Gastroesophageal sphincter (tissue), 4 donors: ENCODE measurements at regions not wholly inside any gene's neighbourhood (a gene's known extent, or its start where the extent isn't known, plus 50 kb on each side); places are given as distances from the start of the nearest gene placed in this dataset.
"Not testable (repeated sequence)": the region's sequence is repeated elsewhere in the genome, so short reads cannot be mapped to it uniquely, and the experiment has no call there.

Experiments used
- ATAC-seq: fragments of 150-250 bp; one replicate; pipeline ENCODE4 v1.9.1; 2016; ENCODE audit warnings: mild to moderate bottlenecking, moderate library complexity
- H3K27ac ChIP-seq, 4 donors: fragments of 200-600 bp; sonication (generic) in 3 of 4; 1 replicate in 3 of 4; 2 replicates in 1 of 4; pipeline ENCODE4 v1.5.1; 2016 to 2019
- H3K27me3 ChIP-seq: fragments of 200-600 bp; sonication (generic); one replicate; pipeline ENCODE4 v1.5.1; 2019
- H3K36me3 ChIP-seq, 2 donors: fragments of 200-600 bp; sonication (generic); one replicate each; pipeline ENCODE4 v1.5.1; 2019; ENCODE audit warnings: control low read depth in 1 of 2
- H3K4me1 ChIP-seq, 3 donors: fragments of 200-600 bp; sonication (generic); 1 replicate in 2 of 3; 2 replicates in 1 of 3; pipeline ENCODE4 v1.5.1; 2016 to 2019; ENCODE audit warnings: control low read depth in 2 of 3
- H3K4me3 ChIP-seq, 2 donors: fragments of 200-600 bp; sonication (generic); one replicate each; pipeline ENCODE4 v1.5.1; 2019; ENCODE audit warnings: mild to moderate bottlenecking in 1 of 2, moderate library complexity in 1 of 2
- H3K9me3 ChIP-seq, 3 donors: fragments of 200-600 bp; sonication (generic); one replicate each; pipeline ENCODE4 v1.5.1; 2017 to 2019; ENCODE audit warnings: control low read depth in 2 of 3
- EP300 ChIP-seq: sonication (generic); formaldehyde crosslinking; IDR thresholded peaks from one replicate; pipeline ENCODE4 v1.6.1; 2017; ENCODE audit warnings: antibody characterized with exemption, mild to moderate bottlenecking
- POLR2A ChIP-seq, 2 donors: fragments of 450-650 bp; IDR thresholded peaks; one replicate each; pipeline ENCODE4 v1.6.1; 2017; ENCODE audit warnings: antibody characterized with exemption in 2 of 2, mild to moderate bottlenecking in 2 of 2, moderate library complexity in 1 of 2
- POLR2AphosphoS5 ChIP-seq: sonication (generic); formaldehyde crosslinking; IDR thresholded peaks from one replicate; pipeline ENCODE4 v1.6.1; 2017; ENCODE audit warnings: antibody characterized with exemption
- WGBS, 2 donors: methylation state at CpG; one replicate each; pipeline ENCODE4 v1.1.5; 2018; ENCODE audit warnings: low coverage in 1 of 2; 5-methylcytosine and 5-hydroxymethylcytosine counted together
- TF ChIP-seq, protein P1 (sequence below), 4 experiments: fragments of 200-600 bp in 2 of 4; fragments of 450-650 bp in 2 of 4; sonication (generic) in 1 of 4; IDR thresholded peaks; one replicate each; pipeline ENCODE4 v1.5.1; 2017 to 2019; ENCODE audit warnings: antibody characterized with exemption in 4 of 4, mild to moderate bottlenecking in 2 of 4, moderate library complexity in 2 of 4

DNA sequence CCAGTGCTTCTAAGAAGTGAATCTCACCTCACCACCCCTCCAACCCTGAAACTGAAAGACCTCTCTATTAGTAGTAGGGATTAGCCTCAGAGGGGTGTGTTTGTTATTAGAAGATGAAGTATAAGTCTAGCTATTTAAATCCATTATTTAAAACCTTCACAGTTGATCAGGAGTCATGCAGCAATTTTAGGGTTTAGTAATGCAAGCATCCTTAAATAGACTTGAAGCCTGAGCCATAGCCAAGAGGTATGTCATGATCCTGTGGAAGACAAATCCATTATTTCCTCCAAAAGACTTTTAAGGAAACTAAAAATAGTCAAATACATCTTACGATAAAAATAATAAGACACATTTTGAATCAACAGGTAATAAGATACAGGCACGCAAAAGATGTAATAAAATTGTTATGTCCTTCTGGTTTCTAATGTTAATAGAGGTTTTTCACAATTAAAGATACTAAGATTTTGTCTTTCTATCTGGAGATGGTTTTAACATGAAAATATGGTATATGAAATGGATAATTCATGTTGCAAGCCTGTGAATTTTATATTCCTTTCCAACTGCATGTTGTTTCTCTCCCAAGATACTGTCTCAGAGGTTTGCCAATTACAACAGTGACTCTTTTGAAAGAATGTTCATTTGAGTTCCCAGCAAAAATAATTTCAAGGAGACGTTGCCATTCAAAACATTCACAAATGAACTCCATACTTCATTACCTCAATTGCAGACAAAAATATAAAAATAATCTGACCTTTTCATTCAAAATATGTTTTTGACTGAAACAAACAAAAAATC is 68.0 kb downstream of the LUZP4 start:
- Histone ChIP-seq H3K27ac (peak overlapping the region in 2 of 4 donors; percentile 48), H3K27me3 (no peaks in the 10 kb centered on the region), H3K4me1 (peaks cover 0 to 13% (median 0%) of the 10 kb centered on the region in 3 donors), H3K9me3 (no peaks in the 10 kb centered on the region), H3K4me3 (no peak overlapping the region), H3K36me3 (no peaks in the 10 kb centered on the region)
- ATAC-seq, result no peak
- WGBS, 2 donors, result 36 to 46% methylated on average over 3 of the region's 3 CpGs
- TF ChIP-seq, protein P1, sequence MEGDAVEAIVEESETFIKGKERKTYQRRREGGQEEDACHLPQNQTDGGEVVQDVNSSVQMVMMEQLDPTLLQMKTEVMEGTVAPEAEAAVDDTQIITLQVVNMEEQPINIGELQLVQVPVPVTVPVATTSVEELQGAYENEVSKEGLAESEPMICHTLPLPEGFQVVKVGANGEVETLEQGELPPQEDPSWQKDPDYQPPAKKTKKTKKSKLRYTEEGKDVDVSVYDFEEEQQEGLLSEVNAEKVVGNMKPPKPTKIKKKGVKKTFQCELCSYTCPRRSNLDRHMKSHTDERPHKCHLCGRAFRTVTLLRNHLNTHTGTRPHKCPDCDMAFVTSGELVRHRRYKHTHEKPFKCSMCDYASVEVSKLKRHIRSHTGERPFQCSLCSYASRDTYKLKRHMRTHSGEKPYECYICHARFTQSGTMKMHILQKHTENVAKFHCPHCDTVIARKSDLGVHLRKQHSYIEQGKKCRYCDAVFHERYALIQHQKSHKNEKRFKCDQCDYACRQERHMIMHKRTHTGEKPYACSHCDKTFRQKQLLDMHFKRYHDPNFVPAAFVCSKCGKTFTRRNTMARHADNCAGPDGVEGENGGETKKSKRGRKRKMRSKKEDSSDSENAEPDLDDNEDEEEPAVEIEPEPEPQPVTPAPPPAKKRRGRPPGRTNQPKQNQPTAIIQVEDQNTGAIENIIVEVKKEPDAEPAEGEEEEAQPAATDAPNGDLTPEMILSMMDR (IDR thresholded peaks at IDR 0.05), result no peak
- TF ChIP-seq POLR2A (IDR thresholded peaks at IDR 0.05), result no peak
- TF ChIP-seq EP300, result no peak
- TF ChIP-seq POLR2AphosphoS5, result no peak

DNA sequence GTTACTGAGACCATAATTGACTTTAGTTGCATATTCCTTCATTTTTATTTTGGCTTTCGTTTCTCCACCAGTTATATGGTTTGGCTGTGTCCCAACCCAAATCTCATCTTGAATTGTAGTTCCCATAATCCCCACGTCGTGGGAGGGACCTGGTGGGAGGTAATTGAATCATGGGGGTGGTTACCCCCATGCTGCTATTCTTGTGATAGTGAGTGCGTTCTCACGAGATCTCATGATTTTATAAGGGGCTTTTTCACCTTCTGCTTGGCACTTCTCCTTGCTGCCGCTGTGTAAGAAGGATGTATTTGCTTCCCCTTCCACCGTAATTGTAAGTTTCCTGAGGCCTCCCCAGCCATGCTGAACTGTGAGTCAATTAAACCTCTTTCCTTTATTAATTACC is 70.0 kb downstream of the LUZP4 start:
- not testable (repeated sequence) for H3K36me3 ChIP-seq, ATAC-seq, H3K27ac ChIP-seq, H3K27me3 ChIP-seq, H3K9me3 ChIP-seq, H3K4me3 ChIP-seq
- peaks cover 0 to 16% (median 0%) of the 10 kb centered on the region in 3 donors for H3K4me1 ChIP-seq
- 63 to 75% methylated on average over 6 to 7 of the region's 7 CpGs for WGBS, 2 donors

GRCh38 chrX:115360220-115360781 is 70.8 kb downstream of the LUZP4 start:
- H3K27ac ChIP-seq, result no peak overlapping the region
- no peaks in the 10 kb centered on the region for H3K9me3 ChIP-seq
- TF ChIP-seq, protein P1 (IDR thresholded peaks at IDR 0.05), result no peak
- TF ChIP-seq POLR2A (IDR thresholded peaks at IDR 0.05), result no peak
- TF ChIP-seq POLR2AphosphoS5, result no peak
- no peak for TF ChIP-seq EP300
- no peaks in the 10 kb centered on the region for H3K27me3 ChIP-seq
- H3K4me3 ChIP-seq, result no peak overlapping the region
- H3K36me3 ChIP-seq, result no peaks in the 10 kb centered on the region
- 22 to 64% methylated on average over 1 of the region's 2 CpGs for WGBS, 2 donors
- ATAC-seq, result no peak
- H3K4me1 ChIP-seq, result peaks cover 0 to 21% (median 0%) of the 10 kb centered on the region in 3 donors

DNA sequence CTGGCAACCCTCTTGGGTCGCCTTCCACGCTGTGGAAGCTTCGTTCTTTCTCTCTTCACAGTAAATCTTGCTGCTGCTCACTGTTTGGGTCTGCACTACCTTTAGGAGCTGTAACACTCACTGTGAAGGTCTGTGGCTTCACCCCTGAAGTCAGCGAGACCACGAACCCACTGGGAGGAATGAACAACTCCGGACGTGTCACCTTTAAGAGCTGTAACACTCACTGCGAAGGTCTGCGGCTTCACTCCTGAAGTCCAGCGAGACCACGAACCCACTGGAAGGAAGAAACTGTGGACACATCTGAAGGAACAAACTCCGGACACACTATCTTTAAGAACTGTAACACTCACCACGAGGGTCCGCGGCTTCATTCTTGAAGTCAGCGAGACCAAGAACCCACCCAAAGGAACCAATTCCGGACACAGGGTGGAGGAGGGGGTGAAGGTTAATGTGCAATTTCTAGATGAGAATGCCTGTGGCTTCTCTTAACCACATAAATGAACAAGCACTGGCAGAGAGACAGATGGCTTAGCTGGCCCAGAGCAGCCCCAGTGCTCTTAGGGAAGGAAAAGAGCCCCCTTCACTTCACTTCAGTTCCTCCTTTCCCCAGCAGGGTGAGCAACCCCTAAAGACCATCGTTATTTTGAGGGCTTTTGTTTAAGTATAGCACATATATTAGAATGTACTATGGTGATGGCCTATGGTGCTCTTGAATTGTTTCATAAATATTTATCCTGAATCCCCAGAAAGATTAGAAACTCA is 73.0 kb downstream of the LUZP4 start:
- H3K36me3 ChIP-seq, result no peaks in the 10 kb centered on the region
- H3K27me3 ChIP-seq, result no peaks in the 10 kb centered on the region
- no peak for ATAC-seq
- WGBS, 2 donors, result 80 to 91% methylated on average over 1 to 5 of the region's 18 CpGs
- no peak overlapping the region for H3K4me3 ChIP-seq
- TF ChIP-seq POLR2A (IDR thresholded peaks at IDR 0.05) (no peak), EP300 (no peak), POLR2AphosphoS5 (no peak)
- TF ChIP-seq, protein P1 (IDR thresholded peaks at IDR 0.05), result no peak
- H3K27ac ChIP-seq, result no peak overlapping the region
- H3K9me3 ChIP-seq, result no peaks in the 10 kb centered on the region
- peaks cover 0 to 16% (median 0%) of the 10 kb centered on the region in 3 donors for H3K4me1 ChIP-seq

DNA sequence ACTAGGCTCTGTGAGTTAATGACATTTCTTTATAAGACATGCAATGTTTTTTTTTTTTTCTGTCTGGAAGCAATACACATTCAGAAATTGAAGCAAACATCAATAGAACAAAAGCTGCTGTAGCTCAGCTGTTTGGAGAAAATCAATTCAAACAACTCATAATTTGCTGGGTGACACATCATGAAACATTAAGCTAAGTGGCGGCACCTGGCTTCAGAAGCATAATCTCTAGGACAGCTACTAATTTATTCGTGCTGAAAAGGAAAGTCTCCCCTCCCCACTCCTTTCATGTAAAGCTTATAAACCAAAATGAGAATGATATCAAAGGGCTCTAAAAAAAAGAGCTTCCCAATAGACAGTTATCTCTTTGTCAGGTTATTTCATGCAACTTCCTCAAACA is 73.9 kb downstream of the LUZP4 start:
- 40 to 86% methylated on average over 1 to 2 of the region's 2 CpGs for WGBS, 2 donors

More for the DNA sequence above, 73.9 kb downstream of the LUZP4 start:
- Histone ChIP-seq H3K9me3 (no peaks in the 10 kb centered on the region), H3K4me3 (no peak overlapping the region), H3K27ac (no peak overlapping the region), H3K36me3 (no peaks in the 10 kb centered on the region), H3K27me3 (no peaks in the 10 kb centered on the region), H3K4me1 (peaks cover 0 to 11% (median 0%) of the 10 kb centered on the region in 3 donors)
- no peak for ATAC-seq
- TF ChIP-seq EP300 (no peak), POLR2AphosphoS5 (no peak), POLR2A (IDR thresholded peaks at IDR 0.05) (no peak)
- TF ChIP-seq, protein P1 (IDR thresholded peaks at IDR 0.05), result no peak
